Epidermal melanocyte (primary cell): ENCODE measurements at regions not wholly inside any gene's neighbourhood (a gene's known extent, or its start where the extent isn't known, plus 50 kb on each side); places are given as distances from the start of the nearest gene placed in this dataset.

ENCODE experiments used
- DNase-seq: peaks from one replicate; pipeline ENCODE4 v3.0.0; 2011; ENCODE audit warnings: low spot score; ENCODE audit not compliant: insufficient read length

DNA sequence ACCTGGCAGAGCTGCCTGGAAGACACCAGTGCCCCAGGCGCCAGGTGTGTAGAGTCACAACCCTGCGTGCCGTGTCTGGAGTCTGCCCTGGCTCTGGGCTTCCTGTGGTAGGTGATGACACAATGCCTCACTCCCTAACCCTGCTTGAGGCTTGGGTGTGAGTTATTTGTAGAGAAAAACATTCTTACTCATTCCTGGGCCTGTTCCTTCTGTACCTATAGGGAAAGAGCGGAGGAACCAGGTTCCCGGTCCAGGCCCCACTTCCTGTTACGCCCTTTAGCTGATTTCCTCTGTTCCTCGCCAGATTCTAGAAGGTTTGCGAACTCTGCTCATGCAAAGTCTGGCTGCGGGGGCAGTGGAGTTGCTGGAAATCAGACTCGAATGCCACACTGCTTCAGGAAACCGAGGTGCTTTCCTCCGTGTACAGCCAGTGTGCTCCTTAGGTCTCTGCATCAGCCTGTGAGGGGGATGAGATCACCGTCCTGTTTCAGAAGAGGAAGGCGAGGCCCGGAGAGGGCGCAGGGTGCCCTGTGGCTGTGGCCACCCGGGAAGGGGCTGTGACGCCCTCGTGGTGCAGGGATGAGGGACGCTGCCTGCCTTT is 67.1 kb upstream of the DUSP22 start:
- DNase-seq, result no peak

DNA sequence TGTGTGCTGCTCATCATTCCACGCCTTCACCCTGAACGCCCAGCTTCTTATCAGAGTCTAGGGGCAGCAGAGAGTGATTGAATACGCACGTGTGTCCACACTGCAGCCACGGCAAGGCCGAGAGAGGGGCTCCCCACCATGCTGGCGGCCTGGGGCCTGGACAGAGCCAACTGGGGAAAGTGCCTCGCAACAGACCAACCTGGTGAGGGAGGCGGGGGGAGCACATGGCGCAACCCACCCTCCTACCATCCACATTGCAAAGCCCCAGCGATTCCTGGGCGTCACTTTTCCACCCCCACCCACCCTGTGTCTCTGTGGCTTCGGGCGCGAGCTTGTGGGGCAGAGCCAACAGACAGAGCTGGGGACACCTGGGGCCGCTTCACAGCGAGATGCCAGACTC is 66.4 kb upstream of the DUSP22 start:
- DNase-seq, result no peak

DNA sequence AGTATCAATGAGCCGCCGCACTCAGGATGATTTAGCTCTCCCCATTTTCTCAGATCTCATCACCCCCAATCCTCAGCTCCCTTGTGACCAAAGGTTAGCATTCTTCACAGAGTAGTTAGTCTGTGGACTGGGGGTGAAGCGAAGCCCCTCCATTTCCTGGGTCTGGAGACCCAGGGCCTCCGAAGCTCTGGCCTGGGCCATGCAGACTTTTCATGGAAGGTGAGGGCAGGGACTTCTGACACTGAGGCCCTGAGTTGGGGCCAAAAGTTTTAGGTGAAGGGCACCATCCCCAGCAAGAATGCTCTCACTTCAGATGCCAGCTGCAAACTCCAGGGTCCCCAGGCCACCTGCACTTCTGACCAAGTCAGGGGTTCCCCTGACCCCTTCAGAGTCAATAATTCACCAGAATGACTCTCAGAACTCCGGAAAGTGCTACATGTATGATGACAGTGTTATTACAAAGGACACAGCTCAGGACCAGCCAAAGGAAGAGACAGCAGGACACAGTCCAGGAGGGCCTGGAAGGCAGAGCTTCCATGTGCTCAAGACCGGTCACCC is 65.7 kb upstream of the DUSP22 start:
- DNase-seq, result no peak

DNA sequence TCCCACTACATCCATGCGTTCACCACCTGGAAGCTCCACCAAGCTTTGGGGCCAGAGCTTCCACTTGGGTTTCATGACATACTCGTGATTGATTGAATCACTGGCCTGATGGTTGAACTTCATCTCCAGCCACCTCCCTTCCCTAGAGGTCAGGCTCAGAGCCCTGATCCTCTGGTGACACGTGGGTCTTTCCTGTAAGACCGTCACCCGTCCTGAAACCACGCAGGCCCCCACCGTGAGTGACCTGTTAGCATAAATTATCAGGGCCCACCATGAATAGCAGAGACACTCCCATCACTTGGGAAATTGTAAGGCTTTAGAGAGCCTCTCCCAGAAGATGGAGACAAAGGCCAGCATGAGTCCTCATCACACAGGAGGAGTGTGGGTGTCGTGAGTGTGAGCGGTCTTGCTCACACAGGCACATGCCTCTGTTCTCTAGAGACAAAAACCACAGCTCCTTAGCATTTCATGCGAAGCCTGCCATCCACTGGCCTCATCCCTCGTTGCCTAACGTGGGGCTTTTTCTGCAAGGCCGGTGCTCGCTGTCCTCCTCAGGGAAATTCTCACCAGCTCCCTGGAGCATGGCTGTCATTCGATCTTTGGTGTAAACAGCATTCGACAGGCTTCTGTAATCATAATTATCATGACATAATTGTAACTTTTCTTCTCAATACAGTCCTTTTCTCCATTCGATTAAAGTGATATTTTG is 65.1 kb upstream of the DUSP22 start:
- DNase-seq, result no peak

DNA sequence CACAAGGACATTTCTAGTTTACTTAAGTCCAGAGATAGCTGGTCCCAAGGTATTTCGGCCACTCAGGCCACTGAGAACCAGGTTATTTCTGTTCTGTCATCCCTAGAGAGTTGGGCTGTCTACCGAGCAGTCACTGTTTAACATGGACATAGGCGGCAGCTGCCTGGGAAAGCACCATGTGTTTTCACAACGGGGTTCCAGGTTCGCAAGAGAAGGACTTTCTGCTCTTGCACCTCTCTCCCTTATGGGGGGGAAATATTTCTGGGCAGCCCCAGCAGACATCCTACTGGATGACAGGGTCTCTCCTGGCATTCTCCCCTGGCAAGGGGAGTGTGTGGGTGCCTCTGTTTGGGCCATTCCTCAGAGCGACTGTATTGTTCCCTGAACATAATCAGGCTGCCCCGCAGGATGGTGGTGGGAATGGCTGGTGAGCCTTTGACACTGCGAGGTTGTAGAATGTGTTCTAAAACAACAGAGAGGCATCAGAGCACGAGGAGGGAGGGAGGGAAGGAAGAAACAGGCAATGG is 64.4 kb upstream of the DUSP22 start:
- DNase-seq, result no peak

DNA sequence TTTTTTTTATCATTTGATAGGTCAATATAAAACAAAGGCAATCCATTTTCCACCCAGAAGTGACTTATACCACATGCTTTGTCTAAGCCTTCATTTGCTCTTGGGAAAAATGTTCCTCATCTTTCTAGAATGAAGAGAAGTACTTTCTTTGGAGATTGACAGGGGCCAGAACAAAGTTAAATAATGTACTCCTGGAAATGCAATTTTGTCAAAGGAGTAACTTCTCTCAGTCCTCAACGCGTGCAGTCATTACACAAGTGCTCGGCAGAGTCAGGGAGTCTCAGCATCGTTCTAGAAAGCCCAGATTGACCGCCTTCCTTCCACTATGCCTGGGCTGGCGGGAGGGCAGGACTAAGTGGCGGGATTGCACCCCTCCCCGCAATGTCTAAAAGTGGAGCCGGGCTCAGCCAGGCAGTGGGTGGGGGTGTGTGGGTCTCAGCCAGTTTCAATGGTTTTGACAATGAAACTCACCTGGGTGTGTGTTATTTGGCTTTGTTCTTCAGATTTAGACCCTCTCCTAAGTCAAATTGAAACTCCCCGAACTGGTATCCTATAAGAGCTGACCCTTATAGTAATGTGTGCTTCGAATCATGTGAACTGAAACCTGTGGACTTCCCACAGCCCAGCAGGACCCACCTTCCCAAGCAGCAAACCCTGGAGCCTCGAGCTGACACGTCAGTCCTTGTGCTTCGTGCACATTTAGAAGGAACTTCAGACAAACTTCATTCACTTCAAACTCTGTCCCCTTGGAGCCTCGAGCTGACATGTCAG is 63.2 kb upstream of the DUSP22 start:
- no peak for DNase-seq

DNA sequence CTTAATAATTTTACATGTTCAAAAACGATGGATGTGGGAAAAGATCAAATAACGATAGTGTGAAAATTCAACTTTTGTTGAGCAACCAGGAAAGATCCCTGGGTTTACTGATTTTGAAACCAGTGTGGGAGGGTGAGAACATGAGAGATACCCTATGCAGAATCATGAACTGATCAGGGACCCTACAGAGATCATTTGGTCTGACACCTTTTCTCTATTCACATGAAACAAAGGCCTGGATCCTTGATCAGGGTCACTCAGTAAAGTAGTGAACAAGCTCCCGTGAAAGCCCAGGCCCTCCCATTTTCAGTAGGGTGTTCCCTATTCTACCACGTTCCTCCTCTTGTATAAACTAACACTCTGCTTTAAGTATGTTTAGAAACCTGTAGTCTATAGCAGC is 60.5 kb upstream of the DUSP22 start:
- DNase-seq, result no peak

DNA sequence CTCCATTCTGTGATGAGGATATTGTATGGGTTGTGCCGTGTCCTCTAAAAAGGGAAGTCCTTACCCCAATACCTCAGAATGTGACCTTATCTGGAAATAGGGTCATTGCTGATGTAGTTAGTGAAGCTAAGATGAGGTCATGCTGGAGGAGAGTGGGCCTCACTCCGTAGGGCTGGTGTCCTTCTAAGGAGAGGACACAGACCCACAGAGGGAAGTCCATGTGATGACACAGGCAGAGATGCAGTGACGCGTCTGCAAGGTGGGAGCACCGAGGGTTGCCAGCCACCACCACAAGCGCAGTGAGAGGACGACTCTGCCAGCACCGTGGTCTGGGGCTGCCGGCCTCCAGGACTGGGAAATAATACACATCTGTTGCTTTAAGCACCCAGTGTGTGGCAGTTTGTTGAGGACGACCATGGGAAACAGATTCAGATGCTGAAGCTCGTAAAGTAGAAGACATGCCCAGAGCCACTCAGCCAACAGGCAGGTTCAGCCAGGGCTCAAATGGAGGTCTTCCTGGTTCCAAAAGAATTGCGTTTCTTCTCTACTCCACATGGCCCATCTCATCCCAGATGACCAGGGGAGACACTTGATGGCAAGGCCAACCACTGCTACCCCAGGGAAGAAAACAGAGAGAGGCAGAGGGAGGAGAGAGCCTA is 59.2 kb upstream of the DUSP22 start:
- DNase-seq, result no peak

DNA sequence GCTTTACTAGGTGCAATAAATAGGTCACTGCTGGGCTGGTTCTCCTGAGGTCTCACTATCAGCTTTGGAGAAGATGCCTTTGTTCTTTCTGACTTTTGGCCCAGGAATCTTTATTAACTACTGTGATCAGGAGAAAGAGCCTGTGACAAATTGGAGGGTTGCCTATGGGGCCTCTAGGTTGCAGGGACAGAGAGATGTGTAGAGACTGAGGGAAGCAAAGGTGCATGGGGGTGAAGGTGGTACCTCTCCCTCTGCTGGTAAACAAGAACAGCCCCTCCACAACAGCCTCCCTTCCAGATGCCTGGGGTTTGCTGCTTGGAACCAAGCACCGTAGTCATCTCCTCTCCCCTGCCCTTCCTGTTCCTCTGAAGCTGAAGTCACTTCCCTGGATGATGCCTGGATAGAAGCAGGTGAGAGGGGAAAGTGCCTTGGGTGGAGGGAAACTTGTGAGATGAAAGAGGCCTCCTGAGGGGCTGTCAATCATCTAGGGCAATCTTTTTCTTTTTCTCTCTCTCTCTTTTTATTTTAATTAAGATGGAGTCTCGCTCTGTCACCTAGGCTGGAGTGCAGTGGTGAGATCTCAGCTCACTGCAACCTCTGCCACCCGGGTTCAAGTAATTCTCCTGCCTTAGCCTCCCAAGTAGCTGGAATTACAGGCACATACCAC is 57.4 kb upstream of the DUSP22 start:
- no peak for DNase-seq

DNA sequence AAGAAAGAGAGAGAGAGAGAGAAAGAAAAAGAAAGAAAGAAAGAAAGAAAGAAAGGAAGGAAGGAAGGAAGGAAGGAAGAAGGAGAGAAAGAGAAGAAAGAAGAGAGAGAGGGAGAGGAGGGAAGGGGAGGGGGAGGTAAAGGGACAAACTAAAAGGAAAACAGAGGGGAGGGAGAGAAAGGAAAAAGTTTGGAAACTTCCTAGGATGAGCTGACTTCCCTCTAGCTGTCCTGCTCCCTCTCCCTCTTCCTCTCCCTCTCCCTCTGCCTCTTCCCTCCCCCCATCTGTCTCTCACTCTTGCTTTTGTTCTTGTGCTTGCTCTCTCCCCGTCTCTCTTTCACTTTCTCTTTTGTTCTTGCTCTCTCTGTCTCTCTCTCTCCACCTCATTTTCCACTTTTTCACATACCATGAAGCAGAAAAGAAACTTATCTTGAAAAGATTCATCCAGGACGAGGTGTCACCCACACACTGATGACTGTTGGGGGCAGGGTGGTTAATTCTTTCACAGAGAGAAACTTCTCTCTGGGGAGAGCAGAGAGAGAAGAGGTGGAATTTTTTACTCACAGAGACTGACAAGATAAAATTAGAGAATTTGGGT is 56.4 kb upstream of the DUSP22 start:
- no peak for DNase-seq

DNA sequence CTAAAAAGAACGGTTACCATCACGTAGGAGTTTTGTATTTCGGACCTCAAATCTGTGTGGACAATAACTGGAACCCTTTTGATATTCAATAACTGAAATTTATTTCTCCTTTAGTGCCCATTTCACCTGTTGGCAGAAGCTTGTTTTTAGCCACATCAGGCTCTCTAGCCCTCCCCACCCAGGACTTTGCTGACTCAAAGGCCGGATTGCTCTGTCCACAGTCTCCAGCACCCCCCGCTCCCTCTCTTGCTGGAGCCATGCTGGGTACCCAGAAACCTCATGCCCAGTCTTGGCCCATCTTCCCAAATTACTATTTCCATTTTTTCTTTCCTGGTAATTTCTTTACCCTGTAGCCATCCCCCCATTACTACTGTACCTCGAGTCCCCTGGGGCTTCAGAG is 55.8 kb upstream of the DUSP22 start:
- DNase-seq, result no peak

DNA sequence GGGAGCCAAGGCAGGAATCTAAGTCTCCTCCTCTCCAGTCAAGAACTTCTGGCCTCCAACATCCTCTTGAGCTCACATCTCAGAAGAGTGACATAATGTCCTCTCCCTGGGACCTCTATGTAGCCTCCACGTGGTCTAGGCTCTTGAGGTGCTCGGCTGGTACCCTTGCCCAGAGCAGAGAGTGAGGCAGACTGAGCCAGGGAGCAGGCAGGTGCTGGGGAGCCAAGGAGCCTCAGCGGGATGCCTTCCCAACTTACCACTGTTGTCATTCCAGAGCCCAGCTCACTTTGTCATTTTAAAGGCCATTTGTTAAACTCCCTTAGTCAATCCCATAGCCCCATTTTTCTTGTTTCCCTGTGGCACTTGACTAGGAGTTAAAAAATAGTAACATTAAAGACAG is 52.1 kb upstream of the DUSP22 start:
- DNase-seq, result no peak

DNA sequence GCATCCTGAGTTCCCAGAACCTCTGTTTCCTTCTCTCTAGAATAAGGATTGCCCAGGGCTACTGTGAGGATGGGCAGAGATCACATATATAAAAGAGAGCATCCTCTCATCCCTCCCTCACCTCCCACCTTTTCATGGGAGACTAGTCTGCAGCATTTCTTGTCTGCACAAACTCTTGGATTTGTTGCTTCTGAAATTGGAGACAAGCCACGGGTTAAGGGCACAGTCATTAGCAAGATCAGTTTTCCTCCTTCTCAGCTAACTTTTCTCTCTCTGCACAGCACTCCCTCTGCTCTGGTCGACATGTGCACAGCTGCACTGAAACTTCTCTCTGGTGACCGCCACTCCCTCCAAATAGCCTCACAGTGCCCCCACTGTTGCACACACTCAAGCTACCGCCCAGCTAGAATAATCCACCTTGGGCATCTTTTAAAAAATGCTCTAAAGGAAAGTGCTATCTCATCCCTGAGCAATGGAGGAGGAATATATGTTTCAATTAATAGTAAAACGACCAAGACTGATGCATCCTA is 50.9 kb upstream of the DUSP22 start:
- DNase-seq, result no peak
